HG03558 (cell line): ENCODE measurements at regions not wholly inside any gene's neighbourhood (a gene's known extent, or its start where the extent isn't known, plus 50 kb on each side); places are given as distances from the start of the nearest gene placed in this dataset.

Source experiments
- ATAC-seq: cut with Tn5 transposase; IDR thresholded peaks from one replicate; pipeline ENCODE4 v1.9.1; 2021; ENCODE audit warnings: moderate number of reproducible peaks; ENCODE audit not compliant: unreplicated experiment; ENCODE audit errors: extremely low read depth

DNA sequence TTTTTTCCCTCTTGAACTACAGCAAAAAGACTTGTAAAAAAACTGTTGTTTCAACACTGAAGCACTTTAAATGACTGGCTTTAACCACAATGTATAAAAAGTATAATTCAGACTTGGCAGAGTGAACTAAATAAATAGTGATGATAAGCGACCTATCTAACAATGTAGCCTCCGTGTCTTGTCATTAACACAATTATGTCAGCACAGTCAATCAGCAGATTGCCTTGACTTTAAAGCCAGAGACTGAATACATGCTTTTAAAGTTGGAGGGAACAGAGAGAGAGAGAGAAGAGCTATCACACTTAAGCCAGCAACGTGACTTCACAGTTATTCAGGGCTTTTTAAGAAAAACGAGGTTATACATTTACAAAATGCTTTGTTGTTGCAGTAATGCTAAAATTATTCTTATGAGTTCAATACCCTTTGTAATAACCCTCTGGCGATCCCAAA, 378.1 kb downstream of the LMO4 start:
- ATAC-seq, result no peak

DNA sequence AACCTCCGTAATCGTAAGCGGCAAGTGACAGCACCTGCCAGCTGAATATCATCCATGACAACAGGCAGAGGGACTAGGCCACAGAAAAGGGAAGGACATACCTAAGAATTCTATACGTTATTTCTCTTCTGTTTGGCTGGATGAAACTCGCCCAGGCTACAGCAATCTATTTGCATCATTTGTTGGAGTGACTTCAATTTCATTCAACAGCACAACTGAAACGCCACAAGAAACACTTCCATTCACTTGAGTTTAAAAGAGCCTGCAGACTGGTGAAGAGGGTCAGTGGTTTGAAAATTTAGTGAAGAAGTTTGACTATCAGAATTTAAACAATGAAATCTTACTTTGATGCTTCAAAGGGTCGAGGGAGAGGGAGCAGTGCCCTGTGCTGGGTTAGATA, 378.7 kb downstream of the LMO4 start:
- ATAC-seq, result no peak

DNA sequence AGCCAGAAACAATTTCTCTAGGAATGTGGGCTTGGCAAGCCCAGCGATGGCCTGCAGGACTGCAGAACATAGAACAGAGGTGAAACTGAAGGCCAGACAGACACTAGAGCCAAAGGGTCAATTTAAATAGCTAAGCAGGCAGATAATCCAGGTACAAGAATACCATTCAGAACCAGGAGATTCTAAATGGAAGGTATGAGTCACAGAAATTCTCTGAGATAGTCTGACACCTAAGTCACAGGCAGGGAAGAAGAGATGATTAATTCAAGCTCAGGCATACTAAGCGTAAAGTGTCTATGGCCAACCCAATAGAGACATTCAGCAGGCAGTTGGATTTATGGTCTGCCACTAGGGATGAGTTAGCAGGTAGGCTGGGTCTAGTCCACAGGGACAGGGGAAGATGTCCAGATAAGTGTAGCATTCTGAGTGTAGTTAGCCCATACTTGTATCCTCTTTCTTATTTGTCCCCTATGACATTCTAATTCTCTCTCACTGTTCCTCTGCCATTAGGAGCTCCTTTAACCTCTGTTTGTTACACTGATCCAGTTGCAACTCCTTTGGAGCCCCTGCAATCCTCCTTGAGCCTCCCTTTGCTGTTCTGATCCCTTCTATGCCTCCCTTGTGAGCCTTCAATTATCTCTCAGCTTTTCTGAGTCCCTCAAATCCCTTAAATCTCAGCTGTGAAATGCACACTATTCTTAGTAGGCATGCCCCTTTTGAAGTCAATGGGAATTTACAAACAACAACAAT, 383.8 kb downstream of the LMO4 start:
- no peak for ATAC-seq

DNA sequence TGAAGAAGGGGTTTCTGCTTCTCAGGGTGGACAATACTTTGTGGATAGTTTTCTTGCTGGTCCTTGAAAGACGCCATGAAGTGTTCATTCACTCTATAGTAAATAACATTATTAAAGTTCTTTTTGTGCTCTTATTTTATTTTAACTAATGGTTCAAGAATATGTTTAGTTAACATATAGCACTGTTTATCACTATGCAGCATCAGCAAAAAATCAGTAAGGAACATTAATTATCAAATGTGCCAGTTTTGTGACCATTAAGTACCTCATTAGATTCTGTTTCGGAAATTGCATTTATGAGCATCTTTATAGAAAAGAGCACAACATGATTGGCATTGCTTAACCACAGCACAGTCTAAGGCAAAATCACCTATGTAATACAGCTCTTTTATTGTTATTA, 385.6 kb downstream of the LMO4 start:
- ATAC-seq, result no peak

DNA sequence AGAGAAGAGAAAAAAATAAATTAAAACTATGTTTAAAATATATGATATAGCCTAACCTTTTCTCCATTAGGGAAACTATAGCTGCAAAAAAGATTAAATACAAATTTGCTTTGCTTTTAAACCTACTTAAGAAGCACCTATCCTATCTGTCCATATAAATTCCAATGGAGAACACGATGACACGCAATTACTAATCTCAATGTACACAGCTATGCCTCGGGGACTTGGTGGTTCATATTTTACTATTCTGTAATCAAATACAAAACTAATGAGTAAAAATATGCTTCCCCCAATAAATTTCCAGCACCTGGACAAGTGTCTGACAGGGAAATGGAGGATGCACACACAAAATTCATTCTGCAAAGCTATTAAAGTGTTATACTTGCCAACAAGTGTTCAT, 386.4 kb downstream of the LMO4 start:
- no peak for ATAC-seq

DNA sequence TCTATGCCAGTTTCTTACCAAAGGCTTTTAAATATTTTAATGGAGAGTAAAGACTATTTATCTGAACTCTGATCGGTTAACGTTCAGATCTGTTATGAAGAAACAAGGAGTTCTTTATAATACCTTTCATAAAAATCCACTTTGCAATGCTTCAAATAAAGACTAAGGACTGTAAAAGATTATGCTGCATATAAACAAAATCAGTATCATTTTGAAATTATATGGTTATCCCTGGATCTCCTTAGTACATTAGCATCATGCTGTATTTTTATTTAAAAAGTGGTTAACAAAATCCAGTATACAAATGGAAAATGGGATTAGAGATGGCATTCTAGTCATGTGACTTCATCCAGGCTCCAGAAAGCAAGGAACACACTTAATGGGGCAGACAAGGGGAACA, 386.8 kb downstream of the LMO4 start:
- no peak for ATAC-seq

DNA sequence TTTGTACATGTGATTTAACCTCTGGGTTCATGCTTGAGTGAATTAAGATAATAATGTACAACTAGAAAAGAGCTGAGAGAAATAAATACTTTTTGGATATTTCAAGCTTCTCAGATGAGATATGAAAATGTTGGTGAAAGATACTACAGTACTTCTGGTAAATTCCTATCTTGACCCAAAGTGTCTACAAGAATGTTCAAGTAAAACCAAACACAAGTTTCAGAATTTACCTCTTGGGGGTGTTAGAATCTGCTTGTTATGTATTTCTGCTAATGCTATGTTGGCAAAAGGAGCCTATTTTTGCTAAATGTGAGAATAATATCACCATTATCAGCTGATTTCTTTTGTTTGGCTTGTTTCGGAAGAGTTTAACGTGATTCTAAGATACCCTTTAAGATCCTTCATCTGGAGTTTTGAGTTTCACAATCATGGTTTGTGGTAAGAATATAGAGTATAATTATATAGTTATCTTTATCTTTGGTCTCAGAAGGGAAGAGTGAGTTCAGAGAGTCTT, 388.5 kb downstream of the LMO4 start:
- ATAC-seq, result no peak

DNA sequence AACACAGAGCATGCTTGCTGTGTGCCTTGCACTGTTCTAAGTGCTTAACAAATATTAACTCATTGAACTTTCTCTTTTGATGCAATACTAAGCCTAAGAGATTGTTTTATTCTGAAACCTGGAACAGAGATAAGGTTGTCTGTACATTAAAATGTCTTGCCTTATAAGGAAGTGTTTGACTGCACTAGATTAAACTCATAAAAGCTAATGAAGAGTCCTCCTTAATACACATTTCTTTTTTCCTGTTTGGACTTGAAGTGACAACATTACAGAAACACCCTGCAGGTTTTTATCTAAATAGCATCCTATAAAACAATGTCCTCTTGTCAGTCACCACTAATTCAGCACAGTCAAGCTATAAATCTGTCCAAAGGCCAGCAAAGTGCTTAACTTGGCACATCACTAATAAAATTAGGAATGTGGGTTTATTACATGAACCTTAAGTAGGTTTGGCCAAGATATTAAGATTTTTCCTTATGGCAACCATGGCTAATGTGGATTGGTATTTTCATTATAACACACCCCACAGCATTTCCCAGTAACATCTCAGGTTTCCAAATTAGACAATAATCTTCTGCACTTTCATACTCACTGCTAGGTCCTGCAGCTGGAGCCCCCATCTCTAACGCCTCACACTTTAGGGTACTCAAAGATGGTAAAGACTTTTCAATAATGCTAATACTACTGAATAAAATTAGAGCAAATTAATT, 389.7 kb downstream of the LMO4 start:
- no peak for ATAC-seq

DNA sequence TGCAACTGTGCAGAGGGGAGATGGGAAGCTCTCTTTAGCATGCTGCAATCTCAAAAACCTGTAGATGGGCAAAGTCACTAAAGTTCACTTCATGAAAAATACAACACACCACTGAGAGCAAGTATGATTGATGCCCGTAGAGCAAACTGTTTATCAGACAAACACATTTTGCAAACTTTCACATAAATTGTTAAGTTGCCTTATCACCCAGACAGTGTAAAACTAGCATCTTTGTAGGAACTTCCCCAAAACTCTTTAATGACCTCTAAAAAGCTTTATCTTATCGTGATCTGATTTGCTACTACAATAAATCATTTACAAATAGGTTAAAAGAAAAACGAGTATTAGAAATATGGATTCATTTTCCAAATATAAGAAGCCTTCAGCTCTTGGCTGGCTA, 391.0 kb downstream of the LMO4 start:
- no peak for ATAC-seq

DNA sequence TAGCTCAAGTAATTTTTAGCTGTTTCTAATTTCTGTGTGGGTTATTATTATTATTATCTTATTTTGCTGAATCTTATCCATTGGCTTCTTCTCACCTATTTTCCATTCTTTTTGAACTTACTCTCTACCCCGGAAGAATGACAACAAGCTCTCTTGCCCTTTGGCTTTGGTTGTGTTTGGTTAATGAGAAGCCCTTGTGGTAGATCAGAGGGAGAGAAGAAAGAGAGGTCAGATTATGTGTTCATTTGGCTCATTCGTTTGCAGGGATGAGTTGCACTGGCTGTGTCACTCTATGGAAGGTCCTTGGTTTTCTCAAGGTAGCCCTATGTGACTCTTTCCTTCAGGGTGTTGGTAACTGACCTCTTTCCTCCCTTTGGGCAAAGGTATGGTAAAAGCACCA, 391.9 kb downstream of the LMO4 start:
- ATAC-seq, result no peak

DNA sequence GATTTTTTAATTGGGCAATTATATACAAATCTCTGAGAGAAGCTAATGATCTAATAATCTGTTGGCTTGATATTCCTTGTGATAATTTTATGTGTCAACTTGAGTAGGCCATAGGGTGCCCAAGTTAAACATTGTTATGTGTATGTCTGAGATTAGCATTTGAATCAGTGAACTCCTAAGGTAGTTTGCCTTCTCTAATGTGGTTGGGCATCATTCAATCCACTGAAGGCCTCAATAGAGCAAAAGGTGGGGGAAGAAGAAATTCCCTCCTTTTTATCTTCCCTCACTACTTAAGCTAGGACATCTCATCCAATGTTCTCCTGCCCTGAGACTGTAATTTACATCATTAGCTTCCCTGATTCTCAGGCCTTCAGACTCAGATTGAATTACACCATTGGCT, 394.5 kb downstream of the LMO4 start:
- no peak for ATAC-seq

DNA sequence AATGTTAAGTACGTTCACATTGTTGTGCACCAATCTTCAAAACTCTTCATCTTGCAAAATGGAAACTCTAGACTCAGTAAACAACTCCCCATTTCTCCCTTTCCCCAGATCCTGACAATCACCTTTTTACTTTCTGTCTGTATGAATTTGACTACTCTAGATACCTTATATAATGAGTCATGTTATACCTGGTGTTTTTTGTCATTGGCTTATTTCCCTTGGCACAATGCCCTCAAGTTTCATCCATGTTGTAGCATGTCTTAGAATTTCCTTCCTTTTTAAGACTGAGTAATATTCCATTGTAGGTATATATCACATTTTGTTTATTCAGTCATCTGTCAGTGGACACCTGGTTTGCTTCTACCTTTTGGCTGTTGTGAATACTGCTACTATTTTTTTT, 399.5 kb downstream of the LMO4 start:
- ATAC-seq, result no peak

DNA sequence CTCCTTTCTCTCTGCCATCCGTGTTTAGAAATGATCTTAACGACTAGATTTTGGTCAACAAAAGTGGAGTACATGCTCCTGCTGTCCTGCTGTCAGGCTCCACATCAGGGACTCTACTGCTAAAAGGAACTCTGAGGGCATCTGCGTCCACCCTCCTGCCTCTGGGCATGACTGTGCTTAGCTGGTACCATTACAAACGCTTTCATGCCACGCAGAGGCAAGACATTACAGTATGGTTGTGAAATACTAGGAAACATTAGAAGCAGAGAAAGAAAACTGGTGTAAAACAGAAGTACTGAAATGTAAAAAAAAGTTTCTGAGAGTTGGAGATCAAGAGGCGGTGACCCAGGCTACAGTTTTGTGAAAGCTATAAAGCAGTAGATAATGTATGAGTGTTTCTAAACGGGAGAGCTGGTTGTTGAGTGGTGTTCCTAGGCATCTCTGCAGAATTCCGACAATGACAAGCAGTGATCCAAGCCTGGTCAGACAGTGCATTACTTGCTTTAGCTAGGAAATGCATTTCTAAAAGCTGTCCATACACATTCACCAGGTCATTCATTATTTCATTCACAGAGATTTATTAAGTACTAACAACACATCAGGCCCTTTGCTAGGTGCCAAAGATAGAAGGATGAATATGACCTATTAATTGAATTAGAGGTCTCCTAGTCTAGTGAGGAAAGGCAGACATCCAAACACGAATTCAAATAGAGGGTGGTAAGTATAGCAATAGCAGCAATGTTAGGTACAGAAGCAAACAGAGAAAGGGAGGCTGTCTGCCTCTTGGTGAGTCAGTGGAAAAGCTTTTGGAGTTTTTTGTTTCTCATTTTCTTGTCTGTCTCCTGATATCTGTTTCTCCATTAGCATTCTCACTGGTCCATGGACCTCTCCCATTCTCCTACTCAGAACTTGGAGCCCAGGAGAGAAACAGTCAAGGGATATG, 401.9 kb downstream of the LMO4 start:
- ATAC-seq, result no peak

DNA sequence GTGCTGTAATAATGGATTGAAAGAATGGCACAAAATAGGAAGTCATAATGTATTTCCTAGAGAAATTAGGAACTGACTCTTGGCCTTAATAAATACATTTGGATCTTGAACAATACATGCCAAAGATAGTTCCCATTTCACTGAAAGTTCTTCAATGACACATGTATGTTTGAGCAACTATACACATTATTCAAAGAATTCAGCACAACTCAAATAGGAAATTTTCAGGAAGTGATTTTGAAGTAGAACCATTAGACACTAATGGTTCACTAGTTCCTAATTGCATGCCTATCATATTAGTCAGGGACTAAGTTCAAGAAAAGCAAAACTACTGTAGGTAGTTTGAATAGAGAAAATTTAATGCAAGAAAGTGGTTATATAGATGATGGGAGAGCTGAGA, 404.7 kb downstream of the LMO4 start:
- no peak for ATAC-seq

DNA sequence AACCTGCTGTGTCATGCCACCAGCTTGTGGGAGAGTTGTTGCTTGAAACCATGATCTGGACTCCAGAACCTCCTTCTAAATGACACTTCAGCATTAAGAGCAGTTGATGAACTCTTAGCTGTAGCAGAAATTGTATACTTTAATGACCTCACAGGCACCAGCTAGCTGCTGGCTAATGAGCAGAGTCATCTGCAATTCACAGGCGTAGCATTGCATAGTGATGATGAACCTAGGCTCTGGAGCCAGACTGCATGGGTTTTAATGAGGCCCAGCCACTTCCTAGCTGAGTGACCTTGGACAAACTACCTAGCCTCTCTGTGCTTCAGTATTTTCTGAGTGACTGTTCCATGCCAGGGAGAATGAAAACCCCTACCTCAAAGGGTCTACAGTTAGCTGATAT, 407.1 kb downstream of the LMO4 start:
- no peak for ATAC-seq

DNA sequence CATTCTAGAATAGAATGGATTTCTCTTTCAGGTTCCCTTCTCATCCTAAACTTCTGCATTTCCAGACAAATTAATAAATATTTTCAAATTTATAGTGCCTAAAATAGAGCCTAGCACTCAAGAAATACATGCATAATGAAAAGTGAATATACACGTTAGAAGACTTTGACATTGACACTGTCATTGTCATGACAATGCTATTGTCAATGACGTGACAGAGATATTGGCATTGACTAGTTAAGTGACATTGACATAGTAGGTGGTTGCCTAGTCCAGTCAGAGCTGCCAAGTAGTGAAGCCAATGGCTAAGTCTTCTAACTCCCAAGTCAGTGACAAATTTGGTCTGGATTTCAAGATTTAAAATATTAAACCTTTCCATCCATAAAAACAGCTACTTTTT, 410.5 kb downstream of the LMO4 start:
- no peak for ATAC-seq

DNA sequence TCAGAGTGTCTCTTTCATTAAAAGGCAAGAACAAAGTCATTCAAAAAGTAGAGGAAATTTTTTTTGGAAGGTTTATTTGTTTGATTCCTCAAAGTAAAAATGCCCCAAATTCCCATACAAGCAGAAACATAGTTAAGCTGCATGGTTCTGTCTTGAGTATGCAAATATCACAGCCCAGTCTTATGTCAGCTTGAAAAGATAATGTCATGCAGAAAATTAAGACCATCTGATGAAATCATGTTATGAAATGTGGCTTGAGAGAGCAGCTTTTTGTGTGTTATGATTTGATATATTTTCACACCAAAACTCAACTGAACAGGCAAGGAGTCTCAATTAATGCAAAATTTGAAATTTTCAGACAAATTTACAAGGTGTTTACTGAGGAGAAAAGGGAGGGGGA, 411.0 kb downstream of the LMO4 start:
- ATAC-seq, result no peak

DNA sequence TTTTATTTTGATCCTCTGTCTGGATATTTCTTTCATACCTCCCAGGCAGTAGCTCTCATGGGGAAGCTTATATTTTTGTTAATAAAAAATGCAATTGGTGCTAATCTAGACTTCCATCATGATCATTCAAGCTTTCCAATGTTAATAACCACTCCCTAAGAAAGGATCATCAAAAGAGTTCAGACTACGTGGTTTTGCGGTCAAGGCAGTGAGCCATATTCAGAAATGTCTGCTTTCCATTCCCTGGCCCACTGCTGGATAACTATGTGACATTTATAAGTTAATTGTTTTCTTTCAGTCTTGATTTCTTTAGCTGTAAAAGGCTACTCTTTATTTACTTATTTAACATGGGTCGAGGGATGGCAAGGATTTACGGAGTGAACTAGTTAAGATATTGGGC, 414.6 kb downstream of the LMO4 start:
- ATAC-seq, result no peak

DNA sequence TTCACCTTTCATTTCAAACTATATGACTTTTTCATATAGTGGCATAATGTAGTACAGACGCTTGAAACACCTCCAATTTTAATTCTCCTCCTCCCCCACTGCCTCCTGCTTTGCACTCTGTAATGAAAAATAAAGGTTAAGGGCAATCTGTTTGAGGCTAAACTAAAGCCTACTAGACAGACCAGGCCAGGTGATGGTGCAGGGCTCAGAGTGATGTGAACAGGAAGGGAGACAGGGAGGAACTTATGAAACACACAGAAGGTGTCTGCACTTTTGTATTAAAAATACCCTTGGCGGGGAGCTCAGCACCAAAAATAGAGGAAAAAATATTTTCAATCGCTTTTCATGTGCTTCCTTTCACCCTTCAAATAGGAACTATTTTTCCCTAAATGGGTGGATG, 415.4 kb downstream of the LMO4 start:
- ATAC-seq, result no peak

DNA sequence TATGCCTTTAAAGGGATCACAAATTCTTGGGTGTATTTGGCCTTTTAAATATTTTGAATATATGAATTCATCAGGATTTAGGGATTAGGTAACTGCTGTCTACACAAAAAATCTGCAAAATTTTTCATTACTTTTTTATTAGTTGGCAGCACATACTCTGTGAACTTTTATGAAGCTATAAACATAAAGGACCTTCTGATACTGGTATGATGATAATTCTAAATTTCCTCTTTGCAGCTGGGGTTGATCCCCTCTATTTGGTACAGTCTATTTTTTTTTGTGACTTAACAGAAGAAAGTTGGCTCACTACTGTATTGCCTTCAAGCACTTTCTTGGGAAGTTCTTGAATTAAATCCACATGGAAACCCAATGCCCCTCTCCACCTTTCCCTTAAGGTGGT, 416.1 kb downstream of the LMO4 start:
- ATAC-seq, result no peak

DNA sequence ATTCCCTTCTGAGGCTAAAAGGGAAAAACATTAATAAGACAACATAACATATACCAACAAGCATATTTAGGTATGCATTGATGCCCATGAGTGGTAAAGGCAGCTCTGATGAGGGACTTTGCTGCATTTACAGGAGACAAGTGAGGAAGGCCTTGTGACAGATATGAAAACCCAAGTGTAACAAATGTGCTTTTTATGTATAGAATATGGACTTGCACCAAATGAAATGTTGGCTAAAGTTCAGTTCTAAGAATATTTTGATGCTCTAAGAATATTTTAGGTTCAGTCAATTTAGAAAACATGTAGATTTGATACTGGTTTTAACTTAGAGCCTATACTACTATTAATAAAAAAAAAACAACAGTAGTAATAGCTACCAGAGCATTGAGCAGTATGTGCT, 424.7 kb downstream of the LMO4 start:
- no peak for ATAC-seq
